ENCODE measurements at regions not wholly inside any gene's neighbourhood (a gene's known extent, or its start where the extent isn't known, plus 50 kb on each side); places are given as distances from the start of the nearest gene placed in this dataset.

DNA sequence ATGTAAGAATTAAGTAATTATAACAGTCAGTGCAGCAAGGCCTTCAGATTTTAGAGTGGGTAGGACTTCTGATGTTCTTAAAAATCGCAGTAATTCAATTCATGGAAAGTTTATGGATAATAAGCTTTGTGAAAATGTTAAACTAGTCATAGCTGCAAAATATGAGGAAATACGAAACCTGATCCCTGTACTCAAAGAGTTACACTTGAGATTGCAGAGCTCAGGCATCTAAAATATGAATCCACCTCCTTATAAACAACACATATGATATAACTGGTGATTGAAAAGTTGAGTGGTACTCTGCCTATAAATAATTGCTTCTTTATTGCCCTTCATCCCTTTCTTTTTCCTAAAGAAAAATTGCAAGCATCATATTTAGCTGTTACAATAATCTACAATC is 473.3 kb downstream of the OTOL1 start:
- Histone ChIP-seq H3K9ac (ENCODE audit: low read depth in 1 of 3, low read length in 3 of 3) (no peak overlapping the region), H3K4me1 (ENCODE audit: control insufficient read depth in 3 of 3, insufficient read depth in 3 of 3, low read length in 3 of 3) (peaks cover 2 to 10% (median 7%) of the 10 kb centered on the region in 3 donors), H3K27me3 (ENCODE audit: control insufficient read depth in 3 of 3, insufficient read depth in 3 of 3, low read length in 3 of 3) (no peaks in the 10 kb centered on the region), H3K9me3 (ENCODE audit: control insufficient read depth in 3 of 3, low read length in 3 of 3) (no peaks in the 10 kb centered on the region), H3K36me3 (ENCODE audit: control insufficient read depth in 3 of 3, insufficient read depth in 3 of 3, low read length in 3 of 3) (no peaks in the 10 kb centered on the region), H3K27ac (ENCODE audit: low read depth, low read length) (no peak overlapping the region), H3K4me3 (ENCODE audit: low read length in 3 of 3) (no peak overlapping the region)

DNA sequence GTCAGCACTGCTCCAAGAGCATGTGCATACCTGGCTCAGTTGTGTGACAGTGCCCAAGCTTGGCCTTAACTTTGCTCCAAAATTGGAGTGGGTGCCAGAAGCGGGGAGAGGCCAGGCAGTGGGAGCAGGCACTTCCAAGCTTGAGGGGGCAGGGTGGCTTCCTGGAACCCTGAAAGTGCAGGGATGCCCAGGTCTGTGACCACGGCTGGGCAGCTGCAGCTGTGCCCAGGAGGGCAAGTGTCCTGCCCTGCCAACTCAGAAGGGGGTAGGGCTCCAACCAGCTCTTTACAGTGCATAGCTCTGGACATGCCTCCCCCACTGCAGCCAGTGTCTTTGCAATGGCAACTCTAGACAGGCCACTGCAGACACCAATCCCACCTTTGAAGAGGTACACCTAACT is 478.6 kb downstream of the OTOL1 start:
- Histone ChIP-seq H3K9me3 (ENCODE audit: control insufficient read depth in 3 of 3, low read length in 3 of 3) (no peaks in the 10 kb centered on the region), H3K4me1 (ENCODE audit: control insufficient read depth in 3 of 3, insufficient read depth in 3 of 3, low read length in 3 of 3) (peaks cover 2 to 17% (median 7%) of the 10 kb centered on the region in 3 donors), H3K27ac (ENCODE audit: low read depth, low read length) (no peak overlapping the region)

DNA sequence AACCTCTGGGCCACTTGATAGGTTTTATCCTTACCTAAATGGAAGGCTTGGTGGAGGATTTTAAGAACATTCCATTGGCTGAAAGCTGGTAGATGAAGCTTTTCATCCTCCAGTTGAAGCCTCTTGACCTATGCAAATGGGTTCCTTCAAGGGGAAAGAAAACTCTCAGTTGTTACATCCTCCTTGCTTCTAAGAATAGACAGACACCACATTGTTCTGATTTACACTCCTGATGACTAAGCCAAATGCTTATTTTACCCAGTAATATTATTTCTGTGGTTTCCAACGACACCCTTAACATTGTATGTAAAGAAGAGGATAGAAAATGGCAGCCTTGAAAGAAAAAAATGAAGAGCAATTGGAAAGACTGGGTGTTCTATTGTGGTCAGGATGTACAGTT is 480.5 kb downstream of the OTOL1 start:
- peaks cover 2 to 17% (median 7%) of the 10 kb centered on the region in 3 donors for H3K4me1 ChIP-seq (ENCODE audit: control insufficient read depth in 3 of 3, insufficient read depth in 3 of 3, low read length in 3 of 3)
- no peak overlapping the region for H3K27ac ChIP-seq (ENCODE audit: low read depth, low read length)
- no peak overlapping the region for H3K4me3 ChIP-seq (ENCODE audit: low read length in 3 of 3)
- H3K9me3 ChIP-seq (ENCODE audit: control insufficient read depth in 3 of 3, low read length in 3 of 3) = no peaks in the 10 kb centered on the region
- H3K36me3 ChIP-seq (ENCODE audit: control insufficient read depth in 3 of 3, insufficient read depth in 3 of 3, low read length in 3 of 3) = no peaks in the 10 kb centered on the region
- no peak overlapping the region for H3K9ac ChIP-seq (ENCODE audit: low read depth in 1 of 3, low read length in 3 of 3)
- no peaks in the 10 kb centered on the region for H3K27me3 ChIP-seq (ENCODE audit: control insufficient read depth in 3 of 3, insufficient read depth in 3 of 3, low read length in 3 of 3)

More for the DNA sequence above, 478.6 kb downstream of the OTOL1 start:
- H3K9ac ChIP-seq (ENCODE audit: low read depth in 1 of 3, low read length in 3 of 3) = no peak overlapping the region
- no peaks in the 10 kb centered on the region for H3K36me3 ChIP-seq (ENCODE audit: control insufficient read depth in 3 of 3, insufficient read depth in 3 of 3, low read length in 3 of 3)
- no peaks in the 10 kb centered on the region for H3K27me3 ChIP-seq (ENCODE audit: control insufficient read depth in 3 of 3, insufficient read depth in 3 of 3, low read length in 3 of 3)
- H3K4me3 ChIP-seq (ENCODE audit: low read length in 3 of 3) = no peak overlapping the region

DNA sequence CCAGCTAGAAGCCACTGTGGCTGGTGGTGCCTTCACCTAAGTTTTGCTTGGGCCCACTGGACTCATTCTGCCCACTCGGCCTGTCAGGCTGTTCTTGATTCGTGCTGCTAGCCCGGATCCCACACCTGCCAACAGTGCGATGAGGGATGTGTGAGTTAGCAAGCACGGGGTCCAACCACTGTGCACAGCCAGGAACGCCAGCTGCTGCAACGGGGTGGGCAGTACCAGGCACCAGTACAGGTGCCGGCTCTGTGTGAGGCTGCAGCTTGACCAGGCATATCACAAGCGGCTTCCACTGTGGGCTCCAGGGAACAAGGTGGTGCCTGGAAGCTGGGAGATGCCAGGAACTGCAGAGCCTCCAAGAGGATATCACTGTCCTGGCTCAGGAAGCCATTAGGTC is 481.2 kb downstream of the OTOL1 start:
- H3K27me3 ChIP-seq (ENCODE audit: control insufficient read depth in 3 of 3, insufficient read depth in 3 of 3, low read length in 3 of 3) = no peaks in the 10 kb centered on the region
- H3K9ac ChIP-seq (ENCODE audit: low read depth in 1 of 3, low read length in 3 of 3) = no peak overlapping the region
- no peaks in the 10 kb centered on the region for H3K9me3 ChIP-seq (ENCODE audit: control insufficient read depth in 3 of 3, low read length in 3 of 3)
- H3K27ac ChIP-seq (ENCODE audit: low read depth, low read length) = no peak overlapping the region
- H3K36me3 ChIP-seq (ENCODE audit: control insufficient read depth in 3 of 3, insufficient read depth in 3 of 3, low read length in 3 of 3) = no peaks in the 10 kb centered on the region
- H3K4me3 ChIP-seq (ENCODE audit: low read length in 3 of 3) = no peak overlapping the region
- H3K4me1 ChIP-seq (ENCODE audit: control insufficient read depth in 3 of 3, insufficient read depth in 3 of 3, low read length in 3 of 3) = peaks cover 2 to 17% (median 7%) of the 10 kb centered on the region in 3 donors

DNA sequence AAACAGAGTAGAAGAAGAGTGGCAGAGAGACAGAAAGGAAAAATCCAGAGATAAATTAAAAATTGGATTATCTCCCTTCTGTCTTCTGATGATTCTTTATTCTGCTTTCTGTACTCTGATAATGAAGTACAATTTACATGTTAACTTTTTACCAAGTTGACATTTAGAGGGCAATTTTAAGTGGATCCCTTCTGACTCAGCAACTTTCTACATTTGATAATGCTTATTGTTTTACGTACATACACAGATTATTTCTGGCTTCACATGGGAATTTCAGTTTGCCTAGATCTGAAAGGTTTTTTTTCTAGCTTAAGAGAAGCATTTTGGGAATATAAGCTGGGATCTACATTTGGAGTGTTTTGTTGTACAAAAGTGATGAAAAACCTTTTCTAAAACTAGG is 491.3 kb downstream of the OTOL1 start:
- H3K36me3 ChIP-seq (ENCODE audit: control insufficient read depth in 3 of 3, insufficient read depth in 3 of 3, low read length in 3 of 3) = no peaks in the 10 kb centered on the region
- no peaks in the 10 kb centered on the region for H3K9me3 ChIP-seq (ENCODE audit: control insufficient read depth in 3 of 3, low read length in 3 of 3)
- no peak overlapping the region for H3K4me3 ChIP-seq (ENCODE audit: low read length in 3 of 3)
- H3K27me3 ChIP-seq (ENCODE audit: control insufficient read depth in 3 of 3, insufficient read depth in 3 of 3, low read length in 3 of 3) = no peaks in the 10 kb centered on the region
- H3K27ac ChIP-seq (ENCODE audit: low read depth, low read length) = no peak overlapping the region
- H3K4me1 ChIP-seq (ENCODE audit: control insufficient read depth in 3 of 3, insufficient read depth in 3 of 3, low read length in 3 of 3) = no peaks in the 10 kb centered on the region
- no peak overlapping the region for H3K9ac ChIP-seq (ENCODE audit: low read depth in 1 of 3, low read length in 3 of 3)

DNA sequence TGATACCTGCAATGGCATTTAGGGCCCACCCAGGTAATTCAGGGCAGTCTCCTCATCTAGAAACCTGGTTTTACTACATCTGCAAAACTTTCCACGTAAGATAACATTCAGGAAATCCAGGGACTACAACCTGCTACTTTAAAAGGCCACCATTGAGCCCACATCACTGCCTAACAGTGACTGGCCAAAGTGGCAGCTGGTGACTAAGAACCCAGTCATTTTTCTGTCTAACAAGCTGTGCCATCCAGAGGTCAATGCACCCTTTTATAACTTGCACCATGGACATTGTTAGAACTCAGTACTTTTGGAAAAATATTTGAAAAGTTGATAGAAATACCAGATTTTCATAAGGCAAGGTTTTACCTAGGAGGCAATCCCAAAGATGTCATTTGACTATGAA is 492.4 kb downstream of the OTOL1 start:
- H3K27ac ChIP-seq (ENCODE audit: low read depth, low read length) = no peak overlapping the region
- no peaks in the 10 kb centered on the region for H3K27me3 ChIP-seq (ENCODE audit: control insufficient read depth in 3 of 3, insufficient read depth in 3 of 3, low read length in 3 of 3)
- no peak overlapping the region for H3K9ac ChIP-seq (ENCODE audit: low read depth in 1 of 3, low read length in 3 of 3)
- H3K4me1 ChIP-seq (ENCODE audit: control insufficient read depth in 3 of 3, insufficient read depth in 3 of 3, low read length in 3 of 3) = no peaks in the 10 kb centered on the region
- H3K36me3 ChIP-seq (ENCODE audit: control insufficient read depth in 3 of 3, insufficient read depth in 3 of 3, low read length in 3 of 3) = no peaks in the 10 kb centered on the region
- H3K9me3 ChIP-seq (ENCODE audit: control insufficient read depth in 3 of 3, low read length in 3 of 3) = no peaks in the 10 kb centered on the region
- H3K4me3 ChIP-seq (ENCODE audit: low read length in 3 of 3) = no peak overlapping the region

DNA sequence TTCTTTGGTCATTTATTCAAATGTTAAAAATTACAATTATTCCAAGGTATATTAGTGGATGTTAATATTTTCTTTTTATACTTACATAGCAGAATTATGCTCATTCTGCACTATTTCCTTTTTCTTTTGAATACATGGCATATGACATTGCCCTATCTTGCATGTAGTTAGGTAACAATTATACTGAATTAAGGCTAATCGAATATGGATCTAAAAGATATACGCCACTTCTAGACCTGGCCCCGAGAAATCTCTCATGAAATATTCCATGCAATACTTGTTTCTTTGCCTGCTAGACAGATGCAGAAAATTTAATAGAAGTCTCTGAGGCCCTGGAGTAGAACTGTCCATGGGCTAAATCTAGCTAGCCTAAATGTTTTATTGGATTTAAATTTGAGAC is 493.4 kb downstream of the OTOL1 start:
- Histone ChIP-seq H3K9me3 (ENCODE audit: control insufficient read depth in 3 of 3, low read length in 3 of 3) (no peaks in the 10 kb centered on the region), H3K27ac (ENCODE audit: low read depth, low read length) (no peak overlapping the region), H3K36me3 (ENCODE audit: control insufficient read depth in 3 of 3, insufficient read depth in 3 of 3, low read length in 3 of 3) (no peaks in the 10 kb centered on the region), H3K9ac (ENCODE audit: low read depth in 1 of 3, low read length in 3 of 3) (no peak overlapping the region), H3K4me1 (ENCODE audit: control insufficient read depth in 3 of 3, insufficient read depth in 3 of 3, low read length in 3 of 3) (no peaks in the 10 kb centered on the region), H3K27me3 (ENCODE audit: control insufficient read depth in 3 of 3, insufficient read depth in 3 of 3, low read length in 3 of 3) (no peaks in the 10 kb centered on the region), H3K4me3 (ENCODE audit: low read length in 3 of 3) (no peak overlapping the region)

DNA sequence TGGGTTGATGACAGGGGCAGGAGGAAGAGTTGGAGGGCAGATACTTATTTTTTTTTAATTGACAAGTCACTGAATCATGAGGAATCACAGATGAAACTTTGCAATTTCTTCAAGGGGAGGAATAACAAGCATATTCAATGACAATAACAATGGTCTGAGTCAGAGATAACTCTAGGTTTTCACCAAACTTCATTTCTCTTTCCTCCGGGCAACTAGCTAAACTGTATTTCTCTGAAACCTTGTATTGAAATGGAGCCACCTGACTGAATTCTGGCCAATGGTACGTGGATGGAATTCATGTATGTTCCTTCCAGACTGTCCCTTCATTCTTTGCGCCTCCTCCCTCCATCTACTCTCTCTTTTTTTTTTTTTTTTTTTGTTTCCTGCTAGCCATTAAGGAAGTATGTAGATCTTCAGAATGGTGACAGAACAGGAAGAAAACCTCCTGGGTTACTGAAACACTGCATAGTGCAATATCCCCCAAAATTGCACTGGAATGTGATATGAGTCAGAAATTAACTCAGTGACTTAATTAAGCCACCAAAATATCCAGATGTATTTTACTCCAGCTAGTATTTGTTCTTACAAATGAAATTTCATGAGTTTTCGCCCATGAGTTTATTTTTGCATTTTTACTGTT is 495.4 kb downstream of the OTOL1 start:
- H3K9ac ChIP-seq (ENCODE audit: low read depth in 1 of 3, low read length in 3 of 3) = no peak overlapping the region
- no peak overlapping the region for H3K4me3 ChIP-seq (ENCODE audit: low read length in 3 of 3)
- H3K27ac ChIP-seq (ENCODE audit: low read depth, low read length) = no peak overlapping the region
- H3K9me3 ChIP-seq (ENCODE audit: control insufficient read depth in 3 of 3, low read length in 3 of 3) = no peaks in the 10 kb centered on the region
- no peaks in the 10 kb centered on the region for H3K27me3 ChIP-seq (ENCODE audit: control insufficient read depth in 3 of 3, insufficient read depth in 3 of 3, low read length in 3 of 3)
- no peaks in the 10 kb centered on the region for H3K4me1 ChIP-seq (ENCODE audit: control insufficient read depth in 3 of 3, insufficient read depth in 3 of 3, low read length in 3 of 3)
- H3K36me3 ChIP-seq (ENCODE audit: control insufficient read depth in 3 of 3, insufficient read depth in 3 of 3, low read length in 3 of 3) = no peaks in the 10 kb centered on the region

DNA sequence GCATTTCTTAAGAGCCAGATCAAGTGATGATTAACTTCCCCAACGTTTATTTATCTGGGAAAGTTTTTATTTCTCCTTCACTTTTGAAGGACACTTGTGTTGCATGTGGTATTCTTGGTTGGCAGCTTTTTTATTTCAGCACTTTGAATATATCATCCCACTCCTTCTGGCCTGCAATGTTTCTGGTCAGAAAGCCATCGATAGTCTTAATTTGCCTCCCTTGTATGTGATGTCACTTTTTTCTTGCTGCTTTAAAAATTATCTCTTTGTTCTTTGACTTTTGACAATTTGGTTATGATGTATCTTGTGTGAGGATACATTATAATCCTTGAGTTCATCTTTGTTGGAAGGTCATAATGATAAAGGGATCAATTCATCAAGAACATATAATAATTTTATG is 503.2 kb downstream of the OTOL1 start:
- Histone ChIP-seq H3K27me3 (ENCODE audit: control insufficient read depth in 3 of 3, insufficient read depth in 3 of 3, low read length in 3 of 3) (no peaks in the 10 kb centered on the region), H3K9me3 (ENCODE audit: control insufficient read depth in 3 of 3, low read length in 3 of 3) (peaks cover 0 to 8% (median 2%) of the 10 kb centered on the region in 3 donors), H3K27ac (ENCODE audit: low read depth, low read length) (no peak overlapping the region)

DNA sequence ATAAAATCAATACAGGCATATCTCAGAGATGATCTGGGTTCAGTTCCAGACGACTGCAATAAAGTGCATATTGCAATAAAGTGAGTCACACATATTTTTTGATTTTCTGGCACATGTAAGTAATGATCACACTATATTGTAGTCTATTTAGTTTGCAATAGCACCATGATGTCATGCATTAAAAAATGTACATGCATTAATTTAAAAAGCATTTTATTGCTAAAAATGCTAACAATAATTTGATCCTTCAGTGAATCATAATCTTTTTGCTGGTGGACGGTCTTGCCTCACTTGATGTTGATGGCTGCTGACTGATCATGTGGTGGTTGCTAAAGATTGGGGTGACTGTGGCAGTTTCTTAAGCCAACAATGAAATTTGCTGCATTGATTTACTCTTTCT is 511.1 kb downstream of the OTOL1 start:
- Histone ChIP-seq H3K27ac (ENCODE audit: low read depth, low read length) (no peak overlapping the region), H3K9me3 (ENCODE audit: control insufficient read depth in 3 of 3, low read length in 3 of 3) (no peaks in the 10 kb centered on the region), H3K9ac (ENCODE audit: low read depth in 1 of 3, low read length in 3 of 3) (no peak overlapping the region), H3K36me3 (ENCODE audit: control insufficient read depth in 3 of 3, insufficient read depth in 3 of 3, low read length in 3 of 3) (no peaks in the 10 kb centered on the region), H3K27me3 (ENCODE audit: control insufficient read depth in 3 of 3, insufficient read depth in 3 of 3, low read length in 3 of 3) (no peaks in the 10 kb centered on the region), H3K4me3 (ENCODE audit: low read length in 3 of 3) (no peak overlapping the region), H3K4me1 (ENCODE audit: control insufficient read depth in 3 of 3, insufficient read depth in 3 of 3, low read length in 3 of 3) (no peaks in the 10 kb centered on the region)

More for the DNA sequence above, 503.2 kb downstream of the OTOL1 start:
- H3K4me3 ChIP-seq (ENCODE audit: low read length in 3 of 3) = no peak overlapping the region
- H3K36me3 ChIP-seq (ENCODE audit: control insufficient read depth in 3 of 3, insufficient read depth in 3 of 3, low read length in 3 of 3) = no peaks in the 10 kb centered on the region
- no peaks in the 10 kb centered on the region for H3K4me1 ChIP-seq (ENCODE audit: control insufficient read depth in 3 of 3, insufficient read depth in 3 of 3, low read length in 3 of 3)
- no peak overlapping the region for H3K9ac ChIP-seq (ENCODE audit: low read depth in 1 of 3, low read length in 3 of 3)

All from skeletal muscle tissue (tissue), 3 donors.